PC-3 (cell line): ENCODE measurements at regions not wholly inside any gene's neighbourhood (a gene's known extent, or its start where the extent isn't known, plus 50 kb on each side); places are given as distances from the start of the nearest gene placed in this dataset.

Experiments
- CTCF ChIP-seq: fragments of 300-600 bp; sonication (generic); conservative IDR thresholded peaks from 2 replicates; pipeline ENCODE4 v1.5.1; 2017; ENCODE audit warnings: antibody characterized with exemption, low read depth, mild to moderate bottlenecking, low read length
- EZH2 ChIP-seq: fragments of 300-600 bp; sonication (generic); IDR thresholded peaks from one replicate; pipeline ENCODE4 v1.6.1; 2017; ENCODE audit warnings: antibody characterized with exemption, mild to moderate bottlenecking, low read length; ENCODE audit not compliant: unreplicated experiment

DNA sequence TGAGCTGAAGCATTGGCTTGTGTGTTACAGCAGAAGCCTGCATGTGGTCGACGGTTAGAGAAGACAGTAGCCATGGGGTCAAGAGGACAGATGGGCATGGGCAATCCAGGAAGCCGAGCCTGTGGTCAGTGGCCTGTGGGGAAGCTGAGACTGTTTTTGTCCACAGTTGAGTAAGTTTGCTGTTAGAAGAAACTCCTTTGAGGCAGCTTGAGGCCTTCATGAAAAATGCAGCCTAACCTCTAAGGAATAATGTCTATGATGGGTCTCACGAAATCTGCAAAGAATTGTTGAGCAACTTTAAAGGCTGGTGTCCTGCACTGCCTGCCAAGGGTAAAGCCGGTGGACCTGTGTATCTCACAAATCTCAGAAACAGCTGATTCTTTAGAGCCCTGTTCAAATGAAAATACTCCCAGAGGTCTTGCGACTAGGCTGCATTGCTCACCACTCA lies 322.4 kb downstream of the SETD4 start:
- TF ChIP-seq CTCF = no peak
- TF ChIP-seq EZH2 = no peak
